ENCODE measurements at regions not wholly inside any gene's neighbourhood (a gene's known extent, or its start where the extent isn't known, plus 50 kb on each side); places are given as distances from the start of the nearest gene placed in this dataset.

GRCh38 chr9:13513716-13514444, 234.4 kb upstream of the MPDZ start:
- DNase-seq, result no peak

- no peak for DNase-seq
These were observed 233.8 kb upstream of the MPDZ start for GRCh38 chr9:13513286-13513685.

- no peak for DNase-seq
These were observed 229.2 kb upstream of the MPDZ start for GRCh38 chr9:13508681-13509080.

GRCh38 chr9:13508086-13508485, 228.6 kb upstream of the MPDZ start:
- DNase-seq, result no peak

- DNase-seq, result no peak
These were observed 226.3 kb upstream of the MPDZ start for GRCh38 chr9:13505797-13506196.

GRCh38 chr9:13503599-13503998, 224.1 kb upstream of the MPDZ start:
- no peak for DNase-seq

- no peak for DNase-seq
These were observed 223.0 kb upstream of the MPDZ start for GRCh38 chr9:13502484-13502883.

GRCh38 chr9:13501018-13501417, 221.5 kb upstream of the MPDZ start:
- no peak for DNase-seq

GRCh38 chr9:13500034-13500433, 220.5 kb upstream of the MPDZ start:
- no peak for DNase-seq

- DNase-seq, result no peak
These were observed 214.2 kb upstream of the MPDZ start for GRCh38 chr9:13493697-13494096.

- no peak for DNase-seq
These were observed 212.3 kb upstream of the MPDZ start for GRCh38 chr9:13491493-13492424.

GRCh38 chr9:13491138-13491492, 211.6 kb upstream of the MPDZ start:
- DNase-seq, result no peak

GRCh38 chr9:13487936-13488335, 208.4 kb upstream of the MPDZ start:
- no peak for DNase-seq

GRCh38 chr9:13487498-13487897, 208.0 kb upstream of the MPDZ start:
- no peak for DNase-seq

GRCh38 chr9:13487071-13487470, 207.6 kb upstream of the MPDZ start:
- no peak for DNase-seq

GRCh38 chr9:13485068-13485596, 205.6 kb upstream of the MPDZ start:
- DNase-seq, result no peak

GRCh38 chr9:13484186-13484585, 204.7 kb upstream of the MPDZ start:
- DNase-seq, result no peak

- no peak for DNase-seq
These were observed 201.8 kb upstream of the MPDZ start for GRCh38 chr9:13481274-13481673.

- DNase-seq, result no peak
These were observed 201.2 kb upstream of the MPDZ start for GRCh38 chr9:13480693-13481092.

- no peak for DNase-seq
These were observed 199.6 kb upstream of the MPDZ start for GRCh38 chr9:13479096-13479495.

- DNase-seq, result no peak
These were observed 199.1 kb upstream of the MPDZ start for GRCh38 chr9:13478639-13479038.

- DNase-seq, result no peak
These were observed 198.7 kb upstream of the MPDZ start for GRCh38 chr9:13478160-13478559.

- no peak for DNase-seq
These were observed 191.3 kb upstream of the MPDZ start for GRCh38 chr9:13470836-13471235.

- DNase-seq, result no peak
These were observed 187.7 kb upstream of the MPDZ start for GRCh38 chr9:13467157-13467556.
